ENCODE measurements at regions not wholly inside any gene's neighbourhood (a gene's known extent, or its start where the extent isn't known, plus 50 kb on each side); places are given as distances from the start of the nearest gene placed in this dataset.

- H3K27ac ChIP-seq = no peak overlapping the region
- no peaks in the 10 kb centered on the region for H3K79me2 ChIP-seq (ENCODE audit: low read depth)
- TF ChIP-seq EZH2 (IDR thresholded peaks at IDR 0.05; ENCODE audit: low read depth) = no peak
- TF ChIP-seq, protein P1, sequence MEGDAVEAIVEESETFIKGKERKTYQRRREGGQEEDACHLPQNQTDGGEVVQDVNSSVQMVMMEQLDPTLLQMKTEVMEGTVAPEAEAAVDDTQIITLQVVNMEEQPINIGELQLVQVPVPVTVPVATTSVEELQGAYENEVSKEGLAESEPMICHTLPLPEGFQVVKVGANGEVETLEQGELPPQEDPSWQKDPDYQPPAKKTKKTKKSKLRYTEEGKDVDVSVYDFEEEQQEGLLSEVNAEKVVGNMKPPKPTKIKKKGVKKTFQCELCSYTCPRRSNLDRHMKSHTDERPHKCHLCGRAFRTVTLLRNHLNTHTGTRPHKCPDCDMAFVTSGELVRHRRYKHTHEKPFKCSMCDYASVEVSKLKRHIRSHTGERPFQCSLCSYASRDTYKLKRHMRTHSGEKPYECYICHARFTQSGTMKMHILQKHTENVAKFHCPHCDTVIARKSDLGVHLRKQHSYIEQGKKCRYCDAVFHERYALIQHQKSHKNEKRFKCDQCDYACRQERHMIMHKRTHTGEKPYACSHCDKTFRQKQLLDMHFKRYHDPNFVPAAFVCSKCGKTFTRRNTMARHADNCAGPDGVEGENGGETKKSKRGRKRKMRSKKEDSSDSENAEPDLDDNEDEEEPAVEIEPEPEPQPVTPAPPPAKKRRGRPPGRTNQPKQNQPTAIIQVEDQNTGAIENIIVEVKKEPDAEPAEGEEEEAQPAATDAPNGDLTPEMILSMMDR (conservative IDR thresholded peaks at IDR 0.05) = no peak
- no peak overlapping the region for H3K4me3 ChIP-seq
- no peaks in the 10 kb centered on the region for H3F3A ChIP-seq (ENCODE audit: insufficient read depth, low read depth)
- H2AFZ ChIP-seq = no peak overlapping the region
- H3K36me3 ChIP-seq (ENCODE audit: low read depth) = no peaks in the 10 kb centered on the region
- H3K27me3 ChIP-seq (ENCODE audit: insufficient read depth, low read depth) = no peaks in the 10 kb centered on the region
- H3K9me3 ChIP-seq (ENCODE audit: insufficient read depth, low read depth) = no peaks in the 10 kb centered on the region
- H3K9me2 ChIP-seq (ENCODE audit: insufficient read depth) = no peaks in the 10 kb centered on the region
- intact Hi-C loops (cut with micrococcal nuclease; ENCODE audit: unreplicated experiment) = no loop called here
- H3K4me1 ChIP-seq (replicated peaks; ENCODE audit: insufficient read depth) = no peaks in the 10 kb centered on the region
- no peak for DNase-seq
- CTCF ChIA-PET = no interaction called here
- no peak overlapping the region for H3K4me2 ChIP-seq
- POLR2A ChIA-PET (ENCODE audit: unreplicated experiment) = no interaction called here
- no peaks in the 10 kb centered on the region for H4K20me1 ChIP-seq (ENCODE audit: insufficient read depth)
- BruUV-seq (replicated peaks) = no TSS peak
These were observed 430.7 kb downstream of the CDH2 start for GRCh38 chr18:27746241-27746640.

GRCh38 chr18:27735117-27735516 lies 441.8 kb downstream of the CDH2 start:
- Histone ChIP-seq H4K20me1 (ENCODE audit: insufficient read depth) (no peaks in the 10 kb centered on the region), H3K9me2 (ENCODE audit: insufficient read depth) (no peaks in the 10 kb centered on the region), H3K9me3 (ENCODE audit: insufficient read depth, low read depth) (no peaks in the 10 kb centered on the region), H3K36me3 (ENCODE audit: low read depth) (no peaks in the 10 kb centered on the region), H3K27me3 (ENCODE audit: insufficient read depth, low read depth) (no peaks in the 10 kb centered on the region), H3F3A (ENCODE audit: insufficient read depth, low read depth) (no peaks in the 10 kb centered on the region), H3K27ac (no peak overlapping the region), H3K4me1 (replicated peaks; ENCODE audit: insufficient read depth) (no peaks in the 10 kb centered on the region), H3K4me3 (no peak overlapping the region), H3K79me2 (ENCODE audit: low read depth) (no peaks in the 10 kb centered on the region), H3K4me2 (no peak overlapping the region), H2AFZ (no peak overlapping the region)
- DNase-seq = no peak
- POLR2A ChIA-PET (ENCODE audit: unreplicated experiment) = interaction anchor here (0.7 kb wide), 1 partner anchor 920 kb away, joined by 13 read pairs; no protein-coding TSS in a partner anchor
- TF ChIP-seq EZH2 (IDR thresholded peaks at IDR 0.05; ENCODE audit: low read depth) = no peak
- intact Hi-C loops (cut with micrococcal nuclease; ENCODE audit: unreplicated experiment) = no loop called here
- CTCF ChIA-PET = no interaction called here
- no TSS peak for BruUV-seq (replicated peaks)

DNA sequence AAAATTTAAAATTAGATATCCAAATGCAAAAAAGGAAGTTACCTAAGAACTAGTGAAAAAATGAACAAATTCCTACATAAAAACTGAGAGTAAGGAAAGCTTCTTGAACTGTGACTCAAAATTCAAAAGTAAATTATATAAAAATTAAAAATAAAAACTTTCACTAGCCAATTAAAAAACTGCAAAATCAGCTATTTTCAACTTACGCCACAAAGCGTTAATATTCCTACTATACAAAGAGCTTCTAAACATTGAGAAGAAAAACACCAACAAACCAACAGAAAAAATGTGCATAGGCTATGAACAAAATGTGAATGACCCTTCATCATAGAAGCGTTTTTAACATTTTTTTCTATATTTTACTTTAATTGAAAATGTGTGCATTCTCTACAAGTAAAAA lies 445.7 kb downstream of the CDH2 start:
- no peaks in the 10 kb centered on the region for H3K9me3 ChIP-seq (ENCODE audit: insufficient read depth, low read depth)
- no peaks in the 10 kb centered on the region for H3K27me3 ChIP-seq (ENCODE audit: insufficient read depth, low read depth)
- H3K36me3 ChIP-seq (ENCODE audit: low read depth) = no peaks in the 10 kb centered on the region
- no peak overlapping the region for H2AFZ ChIP-seq
- no peaks in the 10 kb centered on the region for H4K20me1 ChIP-seq (ENCODE audit: insufficient read depth)
- H3K27ac ChIP-seq = no peak overlapping the region
- CTCF ChIA-PET = no interaction called here
- no peak for DNase-seq
- no peak overlapping the region for H3K4me2 ChIP-seq
- intact Hi-C loops (cut with micrococcal nuclease; ENCODE audit: unreplicated experiment) = no loop called here
- no TSS peak for BruUV-seq (replicated peaks)
- H3K4me3 ChIP-seq = no peak overlapping the region
- no peaks in the 10 kb centered on the region for H3K9me2 ChIP-seq (ENCODE audit: insufficient read depth)
- POLR2A ChIA-PET (ENCODE audit: unreplicated experiment) = no interaction called here
- H3K4me1 ChIP-seq (replicated peaks; ENCODE audit: insufficient read depth) = no peaks in the 10 kb centered on the region
- TF ChIP-seq EZH2 (IDR thresholded peaks at IDR 0.05; ENCODE audit: low read depth) = no peak
- TF ChIP-seq, protein P1 (conservative IDR thresholded peaks at IDR 0.05) = no peak
- H3K79me2 ChIP-seq (ENCODE audit: low read depth) = no peaks in the 10 kb centered on the region
- H3F3A ChIP-seq (ENCODE audit: insufficient read depth, low read depth) = no peaks in the 10 kb centered on the region

GRCh38 chr18:27728659-27729058 lies 448.3 kb downstream of the CDH2 start:
- H3K36me3 ChIP-seq (ENCODE audit: low read depth) = no peaks in the 10 kb centered on the region
- H2AFZ ChIP-seq = no peak overlapping the region
- CTCF ChIA-PET = no interaction called here
- no peaks in the 10 kb centered on the region for H3K4me1 ChIP-seq (replicated peaks; ENCODE audit: insufficient read depth)
- H4K20me1 ChIP-seq (ENCODE audit: insufficient read depth) = no peaks in the 10 kb centered on the region
- TF ChIP-seq, protein P1 (conservative IDR thresholded peaks at IDR 0.05) = no peak
- no peak for TF ChIP-seq EZH2 (IDR thresholded peaks at IDR 0.05; ENCODE audit: low read depth)
- POLR2A ChIA-PET (ENCODE audit: unreplicated experiment) = no interaction called here
- H3K4me2 ChIP-seq = no peak overlapping the region
- no peak overlapping the region for H3K4me3 ChIP-seq
- no peaks in the 10 kb centered on the region for H3K9me3 ChIP-seq (ENCODE audit: insufficient read depth, low read depth)
- no TSS peak for BruUV-seq (replicated peaks)
- H3K27me3 ChIP-seq (ENCODE audit: insufficient read depth, low read depth) = no peaks in the 10 kb centered on the region
- intact Hi-C loops (cut with micrococcal nuclease; ENCODE audit: unreplicated experiment) = no loop called here
- no peaks in the 10 kb centered on the region for H3K9me2 ChIP-seq (ENCODE audit: insufficient read depth)
- no peak for DNase-seq
- no peak overlapping the region for H3K27ac ChIP-seq
- H3F3A ChIP-seq (ENCODE audit: insufficient read depth, low read depth) = no peaks in the 10 kb centered on the region
- no peaks in the 10 kb centered on the region for H3K79me2 ChIP-seq (ENCODE audit: low read depth)

Measured in PC-9 (cell line).